ENCODE measurements at regions not wholly inside any gene's neighbourhood (a gene's known extent, or its start where the extent isn't known, plus 50 kb on each side); places are given as distances from the start of the nearest gene placed in this dataset.

- no peak for TF ChIP-seq EZH2phosphoT487 (IDR thresholded peaks at IDR 0.05; ENCODE audit: borderline replicate concordance)
- TF ChIP-seq POLR2AphosphoS5 (IDR thresholded peaks at IDR 0.05; ENCODE audit: low read depth, low read length): no peak
- no peak for TF ChIP-seq ZFX (IDR thresholded peaks at IDR 0.05)
- no peak for TF ChIP-seq CTCF (IDR thresholded peaks at IDR 0.05 in 2 of 3, conservative IDR thresholded peaks at IDR 0.05 in 1 of 3; ENCODE audit: borderline replicate concordance in 1 of 3, insufficient read depth in 1 of 3, low read depth in 2 of 3, low read length in 2 of 3)
- no peak for TF ChIP-seq REST (IDR thresholded peaks at IDR 0.05; ENCODE audit: low read depth)
- no peak for TF ChIP-seq RAD21 (IDR thresholded peaks at IDR 0.05; ENCODE audit: low read depth)
- TF ChIP-seq POLR2A (IDR thresholded peaks at IDR 0.05; ENCODE audit: borderline replicate concordance, extremely low read depth, insufficient read depth, insufficient read length): no peak
- TF ChIP-seq ELF1 (IDR thresholded peaks at IDR 0.05; ENCODE audit: borderline replicate concordance, low read depth): no peak
These were observed 101.2 kb downstream of the PCSK1 start for GRCh38 chr5:96331681-96332361.

Data from HCT116 (cell line).